HG03457 (cell line): ENCODE measurements at regions not wholly inside any gene's neighbourhood (a gene's known extent, or its start where the extent isn't known, plus 50 kb on each side); places are given as distances from the start of the nearest gene placed in this dataset.

Source experiments
- ATAC-seq: cut with Tn5 transposase; IDR thresholded peaks from one replicate; pipeline ENCODE4 v1.9.1; 2021; ENCODE audit warnings: moderate number of reproducible peaks; ENCODE audit not compliant: unreplicated experiment

GRCh38 chr12:66045506-66045905 is 85.0 kb downstream of the LLPH start:
- ATAC-seq: no peak

DNA sequence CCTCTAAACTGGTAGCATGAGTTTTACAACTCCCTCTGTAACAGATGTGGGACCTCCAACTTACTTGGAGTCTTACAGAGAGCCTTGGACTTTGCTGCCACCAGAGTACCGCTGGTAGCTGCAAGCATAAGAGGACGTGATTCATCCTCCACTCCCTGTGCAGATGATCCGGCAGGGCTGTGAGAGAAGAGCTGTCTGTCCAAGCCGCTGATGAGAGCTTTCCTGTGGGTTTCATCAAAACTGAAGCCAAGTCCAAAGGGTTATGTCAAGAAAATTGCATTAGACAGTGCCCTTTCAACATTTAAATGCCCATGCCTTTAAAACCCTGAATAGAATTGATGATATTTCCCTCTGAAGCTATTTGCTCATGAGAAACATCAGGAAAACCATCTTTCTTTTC is 85.8 kb downstream of the LLPH start:
- ATAC-seq: no peak

- ATAC-seq: no peak
Measured at GRCh38 chr12:66043035-66043434, 87.5 kb downstream of the LLPH start.

GRCh38 chr12:66041651-66042363 is 88.7 kb downstream of the LLPH start:
- no peak for ATAC-seq

- no peak for ATAC-seq
Measured at GRCh38 chr12:66036317-66036716, 94.2 kb downstream of the LLPH start.

- no peak for ATAC-seq
Measured at GRCh38 chr12:66035288-66035966, 95.1 kb downstream of the LLPH start.

GRCh38 chr12:66033151-66033550 is 97.4 kb downstream of the LLPH start:
- no peak for ATAC-seq

DNA sequence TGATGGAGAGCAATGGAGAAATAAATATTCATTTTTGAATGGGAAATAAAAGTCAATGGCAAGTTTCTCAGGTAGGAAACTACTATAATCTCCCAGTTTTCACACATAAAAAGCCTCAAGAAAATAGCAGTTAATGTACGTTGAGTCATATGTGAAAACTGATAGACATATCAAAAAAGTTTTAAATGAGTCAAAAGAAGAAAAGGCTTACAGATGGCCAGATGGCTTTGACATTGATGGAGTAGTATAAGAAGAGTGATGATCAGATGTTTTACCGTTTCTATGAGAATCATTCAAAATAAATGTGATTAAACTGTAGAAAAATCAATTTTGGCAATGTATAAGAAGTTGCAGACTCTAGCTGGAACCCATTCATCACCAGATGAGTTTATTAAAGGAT is 97.8 kb downstream of the LLPH start:
- no peak for ATAC-seq

- ATAC-seq: no peak
Measured at GRCh38 chr12:66030217-66030781, 100.3 kb downstream of the LLPH start.

DNA sequence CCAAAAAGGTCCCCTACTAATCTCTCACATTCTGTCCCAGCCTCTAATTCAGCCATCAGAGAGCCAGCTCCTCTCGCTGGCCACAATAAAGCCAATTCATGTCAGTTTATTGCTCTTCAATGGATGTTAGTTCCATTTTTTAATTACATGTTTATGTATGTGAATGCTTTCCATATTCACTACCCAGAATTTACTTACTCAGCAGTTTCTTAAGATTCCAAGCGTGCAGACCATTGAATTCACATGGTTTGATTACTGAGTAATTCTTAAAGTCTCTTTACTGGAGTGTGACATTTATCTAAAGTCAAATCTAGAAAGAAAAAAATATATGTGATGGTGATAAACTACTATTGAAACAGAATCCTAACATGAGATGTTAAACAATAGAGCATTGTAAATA is 102.2 kb downstream of the LLPH start:
- ATAC-seq: no peak

GRCh38 chr12:66025477-66025876 is 105.1 kb downstream of the LLPH start:
- no peak for ATAC-seq

GRCh38 chr12:66024949-66025348 is 105.6 kb downstream of the LLPH start:
- no peak for ATAC-seq

GRCh38 chr12:66020481-66020880 is 110.1 kb downstream of the LLPH start:
- no peak for ATAC-seq

DNA sequence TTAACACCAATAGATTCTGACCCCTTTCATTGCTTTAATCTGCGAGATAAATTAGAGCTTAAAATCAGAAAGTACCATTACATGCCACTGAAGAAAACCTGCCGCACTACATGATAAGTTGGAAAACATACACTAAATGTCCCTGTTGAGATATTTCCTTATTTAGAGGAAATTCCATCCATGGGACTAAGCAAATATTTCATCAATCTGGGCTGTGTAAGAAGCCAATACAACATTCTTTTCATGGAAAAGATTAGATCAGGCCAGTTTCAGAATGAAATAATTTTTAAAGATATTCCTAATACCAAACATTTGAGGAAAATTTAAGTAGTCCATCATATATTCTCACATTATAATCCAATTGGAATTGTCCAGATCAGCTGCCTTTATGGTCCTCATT is 112.8 kb downstream of the LLPH start:
- no peak for ATAC-seq
